Ishikawa (cell line): ENCODE measurements at regions not wholly inside any gene's neighbourhood (a gene's known extent, or its start where the extent isn't known, plus 50 kb on each side); places are given as distances from the start of the nearest gene placed in this dataset.

Source experiments
- CEBPB ChIP-seq: IDR thresholded peaks from 2 replicates; pipeline ENCODE4 v1.6.1; 2012
- CREB1 ChIP-seq: IDR thresholded peaks from 2 replicates; pipeline ENCODE4 v1.6.1; 2012; ENCODE audit warnings: low read depth
- EGR1 ChIP-seq: IDR thresholded peaks from 2 replicates; pipeline ENCODE4 v1.6.1; 2012
- EP300 ChIP-seq: IDR thresholded peaks from 2 replicates; pipeline ENCODE4 v1.6.1; 2012; ENCODE audit warnings: borderline replicate concordance
- FOXM1 ChIP-seq: IDR thresholded peaks from 2 replicates; pipeline ENCODE4 v1.6.1; 2012; ENCODE audit warnings: low read depth, borderline replicate concordance
- NFIC ChIP-seq: IDR thresholded peaks from 2 replicates; pipeline ENCODE4 v1.6.1; 2012
- RAD21 ChIP-seq: IDR thresholded peaks from 2 replicates; pipeline ENCODE4 v1.6.1; 2012; ENCODE audit warnings: low read depth
- TAF1 ChIP-seq: IDR thresholded peaks from 2 replicates; pipeline ENCODE4 v1.6.1; 2012; ENCODE audit warnings: low read depth, mild to moderate bottlenecking
- TCF12 ChIP-seq: IDR thresholded peaks from 2 replicates; pipeline ENCODE4 v1.6.1; 2012; ENCODE audit warnings: low read depth
- TEAD4 ChIP-seq: IDR thresholded peaks from 2 replicates; pipeline ENCODE4 v1.6.1; 2012
- USF1 ChIP-seq: IDR thresholded peaks from 2 replicates; pipeline ENCODE4 v1.6.1; 2012
- YY1 ChIP-seq: IDR thresholded peaks from 2 replicates; pipeline ENCODE4 v1.6.1; 2012; ENCODE audit warnings: low read depth
- ZBTB7A ChIP-seq: IDR thresholded peaks from 2 replicates; pipeline ENCODE4 v1.6.1; 2012; ENCODE audit warnings: low read depth
- TF ChIP-seq, protein P1 (sequence below): IDR thresholded peaks from 2 replicates; pipeline ENCODE4 v1.6.1; 2012; ENCODE audit warnings: low read depth, mild to moderate bottlenecking
- TF ChIP-seq, protein P2 (sequence below): IDR thresholded peaks from 2 replicates; pipeline ENCODE4 v1.6.1; 2012

DNA sequence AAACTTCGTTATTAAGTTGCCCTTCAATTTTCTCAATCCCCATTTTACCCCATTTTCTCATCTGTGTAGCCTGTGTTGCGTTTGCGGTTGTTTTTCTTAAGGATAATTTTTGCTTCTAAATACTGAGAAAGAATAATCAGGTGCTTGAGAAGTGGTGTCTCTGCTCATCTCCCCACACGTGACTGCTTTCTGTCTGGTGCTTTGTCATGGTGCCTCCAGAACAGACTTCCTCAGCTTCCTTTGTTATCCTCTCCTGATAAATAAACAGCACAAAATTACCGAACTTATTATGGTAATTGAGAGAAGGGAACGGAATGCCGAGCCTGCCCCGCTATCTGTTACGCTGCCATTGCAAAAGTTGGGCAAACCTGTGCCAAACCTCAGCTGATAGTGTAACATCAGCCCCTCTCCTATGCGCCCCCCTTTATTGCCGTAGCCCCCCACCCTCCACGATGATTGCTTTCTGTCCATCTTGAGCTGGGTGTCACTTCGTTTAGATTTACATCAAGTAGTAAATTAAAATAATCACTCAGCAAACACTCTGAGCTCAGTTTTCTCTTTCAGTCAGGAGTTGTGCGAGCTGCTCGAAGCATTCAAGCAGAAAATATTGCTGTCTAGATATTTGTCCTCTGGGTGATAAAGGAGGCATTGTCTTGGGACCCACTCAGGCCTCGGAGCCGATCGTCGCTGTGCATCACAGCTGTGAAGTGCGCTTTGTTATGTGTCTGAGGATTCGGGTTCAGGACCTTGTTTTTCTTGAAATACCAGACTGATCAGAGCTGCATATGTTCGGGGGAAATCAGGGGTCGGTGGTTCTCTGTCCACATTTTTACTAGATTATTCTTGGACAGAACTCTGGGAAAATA lies 1008.5 kb upstream of the FANCL start:
- TF ChIP-seq USF1 (no peak), ZBTB7A (no peak), EP300 (no peak), TEAD4 (no peak), EGR1 (no peak), YY1 (no peak), NFIC (no peak), TAF1 (no peak), CEBPB (no peak), TCF12 (no peak), FOXM1 (no peak), CREB1 (no peak), RAD21 (no peak)
- TF ChIP-seq, protein P1, sequence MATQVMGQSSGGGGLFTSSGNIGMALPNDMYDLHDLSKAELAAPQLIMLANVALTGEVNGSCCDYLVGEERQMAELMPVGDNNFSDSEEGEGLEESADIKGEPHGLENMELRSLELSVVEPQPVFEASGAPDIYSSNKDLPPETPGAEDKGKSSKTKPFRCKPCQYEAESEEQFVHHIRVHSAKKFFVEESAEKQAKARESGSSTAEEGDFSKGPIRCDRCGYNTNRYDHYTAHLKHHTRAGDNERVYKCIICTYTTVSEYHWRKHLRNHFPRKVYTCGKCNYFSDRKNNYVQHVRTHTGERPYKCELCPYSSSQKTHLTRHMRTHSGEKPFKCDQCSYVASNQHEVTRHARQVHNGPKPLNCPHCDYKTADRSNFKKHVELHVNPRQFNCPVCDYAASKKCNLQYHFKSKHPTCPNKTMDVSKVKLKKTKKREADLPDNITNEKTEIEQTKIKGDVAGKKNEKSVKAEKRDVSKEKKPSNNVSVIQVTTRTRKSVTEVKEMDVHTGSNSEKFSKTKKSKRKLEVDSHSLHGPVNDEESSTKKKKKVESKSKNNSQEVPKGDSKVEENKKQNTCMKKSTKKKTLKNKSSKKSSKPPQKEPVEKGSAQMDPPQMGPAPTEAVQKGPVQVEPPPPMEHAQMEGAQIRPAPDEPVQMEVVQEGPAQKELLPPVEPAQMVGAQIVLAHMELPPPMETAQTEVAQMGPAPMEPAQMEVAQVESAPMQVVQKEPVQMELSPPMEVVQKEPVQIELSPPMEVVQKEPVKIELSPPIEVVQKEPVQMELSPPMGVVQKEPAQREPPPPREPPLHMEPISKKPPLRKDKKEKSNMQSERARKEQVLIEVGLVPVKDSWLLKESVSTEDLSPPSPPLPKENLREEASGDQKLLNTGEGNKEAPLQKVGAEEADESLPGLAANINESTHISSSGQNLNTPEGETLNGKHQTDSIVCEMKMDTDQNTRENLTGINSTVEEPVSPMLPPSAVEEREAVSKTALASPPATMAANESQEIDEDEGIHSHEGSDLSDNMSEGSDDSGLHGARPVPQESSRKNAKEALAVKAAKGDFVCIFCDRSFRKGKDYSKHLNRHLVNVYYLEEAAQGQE, result no peak
- TF ChIP-seq, protein P2, sequence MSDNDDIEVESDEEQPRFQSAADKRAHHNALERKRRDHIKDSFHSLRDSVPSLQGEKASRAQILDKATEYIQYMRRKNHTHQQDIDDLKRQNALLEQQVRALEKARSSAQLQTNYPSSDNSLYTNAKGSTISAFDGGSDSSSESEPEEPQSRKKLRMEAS, result no peak

DNA sequence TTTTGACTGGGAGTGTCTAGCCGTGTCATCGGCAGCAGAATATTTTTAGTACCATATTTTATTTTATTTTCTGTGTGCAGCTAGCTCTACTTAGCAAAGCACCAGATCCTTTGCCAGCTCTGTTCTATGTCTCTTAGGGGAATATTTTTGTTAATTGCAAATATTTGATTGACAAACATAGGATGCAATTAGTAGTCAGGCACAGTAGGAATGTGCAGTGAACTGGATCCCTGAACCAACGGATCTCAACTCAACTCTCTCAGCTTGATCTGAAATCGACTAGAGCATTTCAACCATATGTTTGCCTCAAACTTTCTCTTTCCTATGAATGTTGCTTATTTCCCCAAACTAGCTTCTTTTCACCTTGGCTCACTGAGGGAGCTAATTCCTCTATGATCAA lies 998.0 kb upstream of the FANCL start:
- no peak for TF ChIP-seq CREB1
- TF ChIP-seq, protein P2, result no peak
- no peak for TF ChIP-seq TCF12
- TF ChIP-seq EP300, result no peak
- no peak for TF ChIP-seq NFIC

DNA sequence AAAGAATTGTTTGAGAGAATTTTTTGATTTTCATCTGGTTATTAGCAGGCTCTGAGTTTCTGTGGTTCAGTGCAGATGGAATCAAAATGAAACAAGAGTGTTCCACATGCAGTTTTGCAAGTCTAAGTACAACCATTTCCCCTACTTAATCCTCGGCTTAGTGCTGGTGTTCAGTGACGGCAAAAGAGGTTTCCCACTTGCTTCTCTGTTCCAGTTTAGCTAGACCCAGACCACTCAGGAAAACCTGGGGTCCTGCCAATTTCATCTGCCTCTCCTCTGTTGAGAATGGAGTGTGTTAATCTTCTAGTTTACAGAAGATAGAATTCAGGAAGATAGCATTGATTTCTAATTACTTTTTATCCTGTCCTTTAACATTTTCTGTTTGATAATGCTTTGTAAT lies 996.2 kb upstream of the FANCL start:
- no peak for TF ChIP-seq CREB1
- TF ChIP-seq FOXM1, result no peak
- no peak for TF ChIP-seq TAF1
- TF ChIP-seq ZBTB7A, result no peak
- TF ChIP-seq, protein P2, result no peak
- TF ChIP-seq NFIC, result no peak
- no peak for TF ChIP-seq RAD21
- no peak for TF ChIP-seq USF1
- no peak for TF ChIP-seq EP300
- no peak for TF ChIP-seq EGR1
- TF ChIP-seq, protein P1, result no peak
- no peak for TF ChIP-seq TEAD4

GRCh38 chr2:59236723-59237122 lies 995.6 kb upstream of the FANCL start:
- no peak for TF ChIP-seq FOXM1
- TF ChIP-seq YY1, result no peak
- no peak for TF ChIP-seq ZBTB7A
- TF ChIP-seq TCF12, result no peak
- TF ChIP-seq CREB1, result no peak
- TF ChIP-seq, protein P2, result no peak
- no peak for TF ChIP-seq EGR1
- no peak for TF ChIP-seq EP300
- TF ChIP-seq USF1, result no peak
- TF ChIP-seq TAF1, result no peak
- no peak for TF ChIP-seq NFIC
- TF ChIP-seq RAD21, result no peak

DNA sequence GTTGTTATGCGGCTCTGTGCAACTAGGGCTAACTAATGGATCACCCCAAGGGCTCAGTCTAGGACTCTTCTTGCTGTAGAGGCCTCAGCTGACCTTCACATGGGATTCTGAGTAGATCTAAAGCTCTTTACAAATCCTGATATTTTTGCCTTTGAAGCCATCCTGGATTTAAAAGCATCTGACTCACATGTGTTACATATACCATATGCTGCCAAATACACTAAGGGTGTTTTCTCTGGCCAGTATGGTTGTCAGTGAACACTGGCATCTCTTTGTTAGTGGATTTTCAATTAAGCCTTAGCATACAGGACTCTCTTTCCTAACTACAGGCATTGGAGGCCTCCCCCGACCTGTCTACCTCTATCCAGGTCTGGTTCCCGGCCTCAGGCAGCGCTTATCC lies 992.8 kb upstream of the FANCL start:
- TF ChIP-seq TAF1 (no peak), TCF12 (no peak), YY1 (no peak), USF1 (no peak), CEBPB (no peak)
